H9 (cell line): ENCODE measurements at regions not wholly inside any gene's neighbourhood (a gene's known extent, or its start where the extent isn't known, plus 50 kb on each side); places are given as distances from the start of the nearest gene placed in this dataset.

Experiments used
- DNase-seq: peaks from one replicate; pipeline ENCODE4 v3.0.0-alpha.2; 2017
- H2AFZ ChIP-seq: one replicate; pipeline ENCODE4 v1.6.1; 2013; ENCODE audit warnings: mild to moderate bottlenecking, low read length, control low read depth, moderate library complexity
- H2AK5ac ChIP-seq: 2 replicates; pipeline ENCODE4 v1.6.1; 2013; ENCODE audit warnings: low read length, control low read depth, mixed read lengths; ENCODE audit not compliant: insufficient read length
- H2BK120ac ChIP-seq: one replicate; pipeline ENCODE4 v1.6.1; 2013; ENCODE audit warnings: low read depth, mild to moderate bottlenecking, low read length, control low read depth, inconsistent platforms; ENCODE audit not compliant: poor library complexity, severe bottlenecking
- H2BK12ac ChIP-seq: 2 replicates; pipeline ENCODE4 v1.6.1; 2013; ENCODE audit warnings: low read length, control low read depth, mixed read lengths, low read depth; ENCODE audit not compliant: insufficient read length
- H2BK15ac ChIP-seq: 2 replicates; pipeline ENCODE4 v1.6.1; 2013; ENCODE audit warnings: low read depth, low read length, control low read depth
- H2BK20ac ChIP-seq: one replicate; pipeline ENCODE4 v1.6.1; 2013; ENCODE audit warnings: low read depth, mild to moderate bottlenecking, low read length, control low read depth, inconsistent platforms; ENCODE audit not compliant: poor library complexity, severe bottlenecking
- H2BK5ac ChIP-seq: 2 replicates; pipeline ENCODE4 v1.6.1; 2013; ENCODE audit warnings: low read length, control low read depth, mixed read lengths; ENCODE audit not compliant: insufficient read length
- H3K14ac ChIP-seq: 2 replicates; pipeline ENCODE4 v1.6.1; 2013; ENCODE audit warnings: low read length, control low read depth; ENCODE audit not compliant: insufficient read depth
- H3K18ac ChIP-seq: 2 replicates; pipeline ENCODE4 v1.6.1; 2013; ENCODE audit warnings: low read depth, mild to moderate bottlenecking, mixed read lengths, low read length, control low read depth; ENCODE audit not compliant: insufficient read length
- H3K23ac ChIP-seq: 2 replicates; pipeline ENCODE4 v1.6.1; 2013; ENCODE audit warnings: low read length, control low read depth, mixed read lengths, low read depth; ENCODE audit not compliant: insufficient read length
- H3K23me2 ChIP-seq: 2 replicates; pipeline ENCODE4 v1.6.1; 2013; ENCODE audit warnings: low read depth, mild to moderate bottlenecking, mixed read lengths, low read length, control low read depth; ENCODE audit not compliant: insufficient read length, poor library complexity, severe bottlenecking
- H3K27ac ChIP-seq: 2 replicates; pipeline ENCODE4 v1.5.1; 2013; ENCODE audit warnings: low read length, control low read depth, mixed read lengths, low read depth; ENCODE audit not compliant: insufficient read length
- H3K27me3 ChIP-seq: 2 replicates; pipeline ENCODE4 v1.6.1; 2013; ENCODE audit warnings: low read length, control low read depth, inconsistent platforms; ENCODE audit not compliant: insufficient read depth
- H3K4ac ChIP-seq: 2 replicates; pipeline ENCODE4 v1.6.1; 2013; ENCODE audit warnings: low read depth, mild to moderate bottlenecking, control low read depth, inconsistent platforms, low read length, moderate library complexity
- H3K4me1 ChIP-seq: 2 replicates; pipeline ENCODE4 v1.6.1; 2013; ENCODE audit warnings: low read length, control low read depth, inconsistent platforms; ENCODE audit not compliant: insufficient read depth
- H3K4me2 ChIP-seq: 2 replicates; pipeline ENCODE4 v1.6.1; 2013; ENCODE audit warnings: low read length, control low read depth, mixed read lengths; ENCODE audit not compliant: insufficient read length, insufficient read depth
- H3K56ac ChIP-seq: 2 replicates; pipeline ENCODE4 v1.6.1; 2013; ENCODE audit warnings: low read depth, mild to moderate bottlenecking, mixed read lengths, low read length, control low read depth; ENCODE audit not compliant: insufficient read length
- H3K79me1 ChIP-seq: 2 replicates; pipeline ENCODE4 v1.6.1; 2013; ENCODE audit warnings: low read depth, mild to moderate bottlenecking, moderate library complexity, low read length, control low read depth, inconsistent platforms; ENCODE audit not compliant: insufficient read depth, poor library complexity, severe bottlenecking
- H3K79me2 ChIP-seq: 2 replicates; pipeline ENCODE4 v1.6.1; 2013; ENCODE audit warnings: low read length, control low read depth, inconsistent platforms; ENCODE audit not compliant: insufficient read depth
- H3K9ac ChIP-seq: 2 replicates; pipeline ENCODE4 v1.6.1; 2013; ENCODE audit warnings: low read length, control low read depth, mixed read lengths; ENCODE audit not compliant: insufficient read length; ENCODE audit errors: extremely low read depth
- H3K9me3 ChIP-seq: one replicate; pipeline ENCODE4 v1.6.1; 2013; ENCODE audit warnings: low read depth, low read length, inconsistent platforms; ENCODE audit not compliant: control insufficient read depth
- H3T11ph ChIP-seq: one replicate; pipeline ENCODE4 v1.6.1; 2013; ENCODE audit warnings: mild to moderate bottlenecking, low read length, control low read depth, inconsistent platforms
- H4K20me1 ChIP-seq: one replicate; pipeline ENCODE4 v1.6.1; 2013; ENCODE audit not compliant: control insufficient read depth, insufficient read length, insufficient read depth
- H4K5ac ChIP-seq: 2 replicates; pipeline ENCODE4 v1.6.1; 2013; ENCODE audit warnings: low read depth, mild to moderate bottlenecking, mixed read lengths, low read length, control low read depth; ENCODE audit not compliant: insufficient read length
- H4K8ac ChIP-seq: replicated peaks from 2 replicates; pipeline ENCODE4 v1.6.1; 2013; ENCODE audit warnings: low read length, control low read depth, mixed read lengths, low read depth; ENCODE audit not compliant: insufficient read length
- H4K91ac ChIP-seq: 2 replicates; pipeline ENCODE4 v1.6.1; 2013; ENCODE audit warnings: low read depth, mild to moderate bottlenecking, moderate library complexity, mixed read lengths, low read length, control low read depth; ENCODE audit not compliant: insufficient read length
- H3K27ac Mint-ChIP-seq, 3 experiments: 2 replicates in 2 of 3; 3 replicates in 1 of 3; pipeline ENCODE4 v1.8.0; 2020 to 2021; ENCODE audit warnings: mixed read lengths in 3 of 3, mild to moderate bottlenecking in 1 of 3, moderate library complexity in 1 of 3
- H3K27me3 Mint-ChIP-seq: 2 replicates; pipeline ENCODE4 v1.8.0; 2021; ENCODE audit warnings: low read depth, mild to moderate bottlenecking, moderate library complexity, mixed read lengths
- H3K36me3 Mint-ChIP-seq, 3 experiments: 2 replicates in 2 of 3; 3 replicates in 1 of 3; pipeline ENCODE4 v1.8.0; 2020 to 2021; ENCODE audit warnings: low read depth in 3 of 3, mixed read lengths in 3 of 3; ENCODE audit not compliant: insufficient read depth in 1 of 3
- H3K4me1 Mint-ChIP-seq, 2 experiments: 2 replicates each; pipeline ENCODE4 v1.8.0; 2020; ENCODE audit warnings: mixed read lengths in 2 of 2
- H3K4me3 Mint-ChIP-seq, 2 experiments: 2 replicates in 1 of 2; 3 replicates in 1 of 2; pipeline ENCODE4 v1.8.0; 2020 to 2021; ENCODE audit warnings: mild to moderate bottlenecking in 2 of 2, mixed read lengths in 2 of 2, moderate library complexity in 1 of 2
- H3K9me3 Mint-ChIP-seq, 2 experiments: 2 replicates in 1 of 2; 3 replicates in 1 of 2; pipeline ENCODE4 v1.8.0; 2020; ENCODE audit warnings: mild to moderate bottlenecking in 2 of 2, mixed read lengths in 2 of 2, moderate library complexity in 1 of 2
- CTCF ChIP-seq: fragments of 200-600 bp; sonication (generic); conservative IDR thresholded peaks from 3 replicates; pipeline ENCODE4 v1.8.0; 2021; ENCODE audit warnings: antibody characterized with exemption, mild to moderate bottlenecking
- WGBS: extraction: QIAGEN DNeasy Blood & Tissue Kit; methylation state at CpG from one replicate; pipeline ENCODE4 v1.1.7; 2013; ENCODE audit warnings: missing lambda C conversion rate, low lambda C conversion rate, mixed read lengths; ENCODE audit not compliant: insufficient read length; ENCODE audit errors: extremely low coverage; 5-methylcytosine and 5-hydroxymethylcytosine counted together

- no peak overlapping the region for H2AK5ac ChIP-seq
- no peaks in the 10 kb centered on the region for H3K79me1 ChIP-seq
- H3K4me1 Mint-ChIP-seq = peaks cover 3% of the 10 kb centered on the region in 2 experiments
- no peak overlapping the region for H3K56ac ChIP-seq
- no peaks in the 10 kb centered on the region for H3K27me3 ChIP-seq
- no peak overlapping the region for H3K18ac ChIP-seq
- no peaks in the 10 kb centered on the region for H3K9me3 Mint-ChIP-seq
- no peak overlapping the region for H2BK20ac ChIP-seq
- H4K91ac ChIP-seq = no peak overlapping the region
- WGBS = no CpG with 5 or more reads among the region's 4 CpGs
- no peak overlapping the region for H2BK15ac ChIP-seq
- H4K20me1 ChIP-seq = no peaks in the 10 kb centered on the region
- no peak overlapping the region for H3K14ac ChIP-seq
- H3K27ac ChIP-seq = no peak overlapping the region
- no peak overlapping the region for H4K5ac ChIP-seq
- no peak overlapping the region for H3K4me3 Mint-ChIP-seq
- no peak overlapping the region for H3K4ac ChIP-seq
- H3K27me3 Mint-ChIP-seq = peaks cover 1% of the 10 kb centered on the region; the same call in 1 of the 2 replicates
- H3K36me3 Mint-ChIP-seq = no peaks in the 10 kb centered on the region
- no peak for DNase-seq
- no peak for TF ChIP-seq CTCF
- no peak overlapping the region for H2BK12ac ChIP-seq
- H3K9ac ChIP-seq = no peak overlapping the region
- no peak overlapping the region for H3K23ac ChIP-seq
- H3K23me2 ChIP-seq = no peaks in the 10 kb centered on the region
- no peaks in the 10 kb centered on the region for H3K4me1 ChIP-seq
- no peak overlapping the region for H2BK5ac ChIP-seq
- H3K4me2 ChIP-seq = no peak overlapping the region
- no peak overlapping the region for H3K27ac Mint-ChIP-seq
- no peak overlapping the region for H2AFZ ChIP-seq
- no peak overlapping the region for H4K8ac ChIP-seq
- H3K79me2 ChIP-seq = no peaks in the 10 kb centered on the region
- no peaks in the 10 kb centered on the region for H3K9me3 ChIP-seq
- no peak overlapping the region for H3T11ph ChIP-seq
- H2BK120ac ChIP-seq = no peak overlapping the region
Observed at GRCh38 chr2:38463752-38464151, 86.7 kb upstream of the ATL2 start.
